ENCODE measurements at regions not wholly inside any gene's neighbourhood (a gene's known extent, or its start where the extent isn't known, plus 50 kb on each side); places are given as distances from the start of the nearest gene placed in this dataset.

GRCh38 chr17:77022766-77023165 is 118.0 kb upstream of the SEC14L1 start:
- Histone ChIP-seq H3K36me3 (ENCODE audit: control insufficient read depth, insufficient read depth, low read length) (no peaks in the 10 kb centered on the region), H3K9ac (ENCODE audit: low read depth, low read length) (no peak overlapping the region), H3K4me3 (ENCODE audit: low read depth, low read length) (no peak overlapping the region), H3K27me3 (ENCODE audit: control insufficient read depth, insufficient read depth, low read length) (no peaks in the 10 kb centered on the region), H3K9me3 (ENCODE audit: control insufficient read depth, insufficient read depth, low read length) (peaks cover 7% of the 10 kb centered on the region; the same call in 1 of the 2 replicates), H3K27ac (ENCODE audit: low read depth, low read length) (no peak overlapping the region), H3K4me1 (ENCODE audit: control insufficient read depth, insufficient read depth, low read length) (peaks cover 5% of the 10 kb centered on the region)

- no peak overlapping the region for H3K27ac ChIP-seq (ENCODE audit: low read depth, low read length)
- H3K9me3 ChIP-seq (ENCODE audit: control insufficient read depth, insufficient read depth, low read length), result peaks cover 7% of the 10 kb centered on the region; the same call in 1 of the 2 replicates
- H3K4me3 ChIP-seq (ENCODE audit: low read depth, low read length), result no peak overlapping the region
- no peaks in the 10 kb centered on the region for H3K36me3 ChIP-seq (ENCODE audit: control insufficient read depth, insufficient read depth, low read length)
- no peak overlapping the region for H3K9ac ChIP-seq (ENCODE audit: low read depth, low read length)
- H3K4me1 ChIP-seq (ENCODE audit: control insufficient read depth, insufficient read depth, low read length), result no peaks in the 10 kb centered on the region
- H3K27me3 ChIP-seq (ENCODE audit: control insufficient read depth, insufficient read depth, low read length), result no peaks in the 10 kb centered on the region
Measured at GRCh38 chr17:77025781-77026180, 115.0 kb upstream of the SEC14L1 start.

GRCh38 chr17:77027271-77027889 is 113.4 kb upstream of the SEC14L1 start:
- Histone ChIP-seq H3K4me3 (ENCODE audit: low read depth, low read length) (no peak overlapping the region), H3K27me3 (ENCODE audit: control insufficient read depth, insufficient read depth, low read length) (no peaks in the 10 kb centered on the region), H3K36me3 (ENCODE audit: control insufficient read depth, insufficient read depth, low read length) (no peaks in the 10 kb centered on the region), H3K9me3 (ENCODE audit: control insufficient read depth, insufficient read depth, low read length) (no peaks in the 10 kb centered on the region), H3K9ac (ENCODE audit: low read depth, low read length) (no peak overlapping the region), H3K27ac (ENCODE audit: low read depth, low read length) (no peak overlapping the region), H3K4me1 (ENCODE audit: control insufficient read depth, insufficient read depth, low read length) (no peaks in the 10 kb centered on the region)

- H3K27ac ChIP-seq (ENCODE audit: low read depth, low read length), result no peak overlapping the region
- no peaks in the 10 kb centered on the region for H3K36me3 ChIP-seq (ENCODE audit: control insufficient read depth, insufficient read depth, low read length)
- H3K4me3 ChIP-seq (ENCODE audit: low read depth, low read length), result no peak overlapping the region
Measured at GRCh38 chr17:77028900-77029299, 111.9 kb upstream of the SEC14L1 start.

GRCh38 chr17:77032929-77033328 is 107.8 kb upstream of the SEC14L1 start:
- no peaks in the 10 kb centered on the region for H3K4me1 ChIP-seq (ENCODE audit: control insufficient read depth, insufficient read depth, low read length)
- H3K9ac ChIP-seq (ENCODE audit: low read depth, low read length), result no peak overlapping the region
- no peak overlapping the region for H3K27ac ChIP-seq (ENCODE audit: low read depth, low read length)
- H3K27me3 ChIP-seq (ENCODE audit: control insufficient read depth, insufficient read depth, low read length), result no peaks in the 10 kb centered on the region
- no peak overlapping the region for H3K4me3 ChIP-seq (ENCODE audit: low read depth, low read length)
- H3K36me3 ChIP-seq (ENCODE audit: control insufficient read depth, insufficient read depth, low read length), result no peaks in the 10 kb centered on the region
- H3K9me3 ChIP-seq (ENCODE audit: control insufficient read depth, insufficient read depth, low read length), result no peaks in the 10 kb centered on the region

More at GRCh38 chr17:77028900-77029299, 111.9 kb upstream of the SEC14L1 start:
- Histone ChIP-seq H3K9ac (ENCODE audit: low read depth, low read length) (no peak overlapping the region), H3K27me3 (ENCODE audit: control insufficient read depth, insufficient read depth, low read length) (no peaks in the 10 kb centered on the region), H3K9me3 (ENCODE audit: control insufficient read depth, insufficient read depth, low read length) (no peaks in the 10 kb centered on the region), H3K4me1 (ENCODE audit: control insufficient read depth, insufficient read depth, low read length) (no peaks in the 10 kb centered on the region)

GRCh38 chr17:77033892-77034404 is 106.8 kb upstream of the SEC14L1 start:
- Histone ChIP-seq H3K4me1 (ENCODE audit: control insufficient read depth, insufficient read depth, low read length) (no peaks in the 10 kb centered on the region), H3K4me3 (ENCODE audit: low read depth, low read length) (no peak overlapping the region), H3K27me3 (ENCODE audit: control insufficient read depth, insufficient read depth, low read length) (no peaks in the 10 kb centered on the region), H3K27ac (ENCODE audit: low read depth, low read length) (no peak overlapping the region), H3K36me3 (ENCODE audit: control insufficient read depth, insufficient read depth, low read length) (no peaks in the 10 kb centered on the region), H3K9me3 (ENCODE audit: control insufficient read depth, insufficient read depth, low read length) (no peaks in the 10 kb centered on the region), H3K9ac (ENCODE audit: low read depth, low read length) (no peak overlapping the region)

GRCh38 chr17:77034677-77035424 is 105.9 kb upstream of the SEC14L1 start:
- H3K4me3 ChIP-seq (ENCODE audit: low read depth, low read length), result no peak overlapping the region
- no peak overlapping the region for H3K27ac ChIP-seq (ENCODE audit: low read depth, low read length)
- no peak overlapping the region for H3K9ac ChIP-seq (ENCODE audit: low read depth, low read length)
- no peaks in the 10 kb centered on the region for H3K9me3 ChIP-seq (ENCODE audit: control insufficient read depth, insufficient read depth, low read length)
- H3K36me3 ChIP-seq (ENCODE audit: control insufficient read depth, insufficient read depth, low read length), result no peaks in the 10 kb centered on the region
- H3K4me1 ChIP-seq (ENCODE audit: control insufficient read depth, insufficient read depth, low read length), result no peaks in the 10 kb centered on the region
- no peaks in the 10 kb centered on the region for H3K27me3 ChIP-seq (ENCODE audit: control insufficient read depth, insufficient read depth, low read length)

- Histone ChIP-seq H3K4me1 (ENCODE audit: control insufficient read depth, insufficient read depth, low read length) (no peaks in the 10 kb centered on the region), H3K27me3 (ENCODE audit: control insufficient read depth, insufficient read depth, low read length) (no peaks in the 10 kb centered on the region), H3K36me3 (ENCODE audit: control insufficient read depth, insufficient read depth, low read length) (no peaks in the 10 kb centered on the region), H3K4me3 (ENCODE audit: low read depth, low read length) (no peak overlapping the region), H3K27ac (ENCODE audit: low read depth, low read length) (no peak overlapping the region), H3K9ac (ENCODE audit: low read depth, low read length) (no peak overlapping the region), H3K9me3 (ENCODE audit: control insufficient read depth, insufficient read depth, low read length) (no peaks in the 10 kb centered on the region)
Measured at GRCh38 chr17:77035526-77035925, 105.2 kb upstream of the SEC14L1 start.

- Histone ChIP-seq H3K36me3 (ENCODE audit: control insufficient read depth, insufficient read depth, low read length) (no peaks in the 10 kb centered on the region), H3K4me1 (ENCODE audit: control insufficient read depth, insufficient read depth, low read length) (no peaks in the 10 kb centered on the region), H3K9me3 (ENCODE audit: control insufficient read depth, insufficient read depth, low read length) (no peaks in the 10 kb centered on the region), H3K27ac (ENCODE audit: low read depth, low read length) (no peak overlapping the region), H3K9ac (ENCODE audit: low read depth, low read length) (no peak overlapping the region), H3K4me3 (ENCODE audit: low read depth, low read length) (no peak overlapping the region), H3K27me3 (ENCODE audit: control insufficient read depth, insufficient read depth, low read length) (no peaks in the 10 kb centered on the region)
Measured at GRCh38 chr17:77036136-77036840, 104.5 kb upstream of the SEC14L1 start.

- Histone ChIP-seq H3K4me3 (ENCODE audit: low read depth, low read length) (no peak overlapping the region), H3K27ac (ENCODE audit: low read depth, low read length) (no peak overlapping the region), H3K9ac (ENCODE audit: low read depth, low read length) (no peak overlapping the region), H3K27me3 (ENCODE audit: control insufficient read depth, insufficient read depth, low read length) (no peaks in the 10 kb centered on the region), H3K36me3 (ENCODE audit: control insufficient read depth, insufficient read depth, low read length) (no peaks in the 10 kb centered on the region), H3K4me1 (ENCODE audit: control insufficient read depth, insufficient read depth, low read length) (no peaks in the 10 kb centered on the region), H3K9me3 (ENCODE audit: control insufficient read depth, insufficient read depth, low read length) (no peaks in the 10 kb centered on the region)
Measured at GRCh38 chr17:77036841-77037381, 103.9 kb upstream of the SEC14L1 start.
